GM12874 (cell line): ENCODE measurements at regions not wholly inside any gene's neighbourhood (a gene's known extent, or its start where the extent isn't known, plus 50 kb on each side); places are given as distances from the start of the nearest gene placed in this dataset.

ENCODE experiments used
- CTCF ChIP-seq: IDR thresholded peaks from 2 replicates; pipeline ENCODE4 v1.5.1; 2011; ENCODE audit warnings: low read depth, mild to moderate bottlenecking, control low read depth, low read length, moderate library complexity; ENCODE audit not compliant: insufficient read depth

GRCh38 chr1:118253053-118253915 is 68.3 kb upstream of the SPAG17 start:
- TF ChIP-seq CTCF: no peak

GRCh38 chr1:118252624-118253023 is 67.6 kb upstream of the SPAG17 start:
- TF ChIP-seq CTCF: no peak

- no peak for TF ChIP-seq CTCF
Measured at GRCh38 chr1:118250232-118250631, 65.2 kb upstream of the SPAG17 start.

- no peak for TF ChIP-seq CTCF
Measured at GRCh38 chr1:118249641-118250040, 64.6 kb upstream of the SPAG17 start.

- TF ChIP-seq CTCF: peak; percentile 37; the same call in 1 of the 2 replicates
Measured at GRCh38 chr1:118247593-118247992, 62.6 kb upstream of the SPAG17 start.

- TF ChIP-seq CTCF: no peak
Measured at GRCh38 chr1:118246646-118247045, 61.6 kb upstream of the SPAG17 start.

GRCh38 chr1:118244194-118244593 is 59.2 kb upstream of the SPAG17 start:
- TF ChIP-seq CTCF: no peak

- no peak for TF ChIP-seq CTCF
Measured at GRCh38 chr1:118243269-118243668, 58.2 kb upstream of the SPAG17 start.
